DMS53 treated with DMSO at 0.1 percent for 48 hours (cell line): ENCODE measurements at regions not wholly inside any gene's neighbourhood (a gene's known extent, or its start where the extent isn't known, plus 50 kb on each side); places are given as distances from the start of the nearest gene placed in this dataset.

Source experiments
- DNase-seq: peaks from one replicate; lab custom pipeline; 2025; ENCODE audit not compliant: unreplicated experiment; lab: John Stamatoyannopoulos, UW

DNA sequence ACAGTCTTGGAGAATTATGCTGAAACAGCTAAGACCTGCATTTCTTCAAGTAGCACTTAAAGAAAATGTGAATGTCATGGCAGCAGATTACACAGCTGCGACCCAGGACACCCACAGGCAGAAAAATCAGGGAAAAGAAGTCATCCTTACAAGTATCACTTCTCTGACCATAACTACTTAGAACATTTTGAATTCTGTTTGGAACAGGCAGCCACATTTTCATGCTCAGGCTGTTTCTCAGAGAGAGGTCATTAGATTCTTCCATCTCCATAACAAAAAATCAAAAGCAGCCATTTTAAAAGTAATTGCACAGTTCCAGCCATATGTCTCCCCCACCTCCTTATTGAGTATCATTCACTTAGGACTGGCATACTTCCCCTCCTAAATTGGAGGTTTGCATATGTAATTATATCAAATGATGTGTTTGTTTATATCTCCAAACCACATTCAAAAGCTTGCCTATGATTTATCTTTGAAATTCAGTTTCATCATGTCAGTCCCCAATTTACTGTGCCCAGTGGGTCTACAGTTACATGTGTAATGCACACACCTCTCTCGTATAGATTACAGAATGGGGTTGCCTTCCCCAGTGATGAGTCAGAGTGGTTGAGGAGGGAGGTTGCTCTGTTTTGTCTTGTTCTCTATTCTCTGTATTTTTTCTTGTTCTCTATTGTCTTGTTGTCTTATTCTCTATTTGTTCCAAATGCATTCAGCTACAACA, 276.5 kb upstream of the MTNR1B start:
- DNase-seq: no peak

DNA sequence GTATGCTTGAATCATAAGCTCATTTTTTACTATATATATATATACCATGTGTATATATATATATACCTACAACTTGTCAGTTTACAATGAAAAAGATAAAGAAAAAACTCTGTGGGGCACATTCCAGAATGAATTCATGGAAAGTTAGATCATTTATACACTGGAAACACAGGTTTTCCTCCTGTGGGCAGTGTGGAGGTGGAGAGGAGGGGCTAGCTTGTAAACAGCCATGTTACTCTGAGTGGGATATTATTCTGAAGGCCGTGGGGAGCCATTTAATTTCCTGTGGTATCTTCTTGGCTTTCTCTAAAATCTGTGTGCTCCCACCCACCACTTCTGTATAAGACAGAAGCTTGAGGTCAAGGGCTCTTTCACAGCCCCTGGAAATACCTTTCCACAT, 273.4 kb upstream of the MTNR1B start:
- DNase-seq: no peak

DNA sequence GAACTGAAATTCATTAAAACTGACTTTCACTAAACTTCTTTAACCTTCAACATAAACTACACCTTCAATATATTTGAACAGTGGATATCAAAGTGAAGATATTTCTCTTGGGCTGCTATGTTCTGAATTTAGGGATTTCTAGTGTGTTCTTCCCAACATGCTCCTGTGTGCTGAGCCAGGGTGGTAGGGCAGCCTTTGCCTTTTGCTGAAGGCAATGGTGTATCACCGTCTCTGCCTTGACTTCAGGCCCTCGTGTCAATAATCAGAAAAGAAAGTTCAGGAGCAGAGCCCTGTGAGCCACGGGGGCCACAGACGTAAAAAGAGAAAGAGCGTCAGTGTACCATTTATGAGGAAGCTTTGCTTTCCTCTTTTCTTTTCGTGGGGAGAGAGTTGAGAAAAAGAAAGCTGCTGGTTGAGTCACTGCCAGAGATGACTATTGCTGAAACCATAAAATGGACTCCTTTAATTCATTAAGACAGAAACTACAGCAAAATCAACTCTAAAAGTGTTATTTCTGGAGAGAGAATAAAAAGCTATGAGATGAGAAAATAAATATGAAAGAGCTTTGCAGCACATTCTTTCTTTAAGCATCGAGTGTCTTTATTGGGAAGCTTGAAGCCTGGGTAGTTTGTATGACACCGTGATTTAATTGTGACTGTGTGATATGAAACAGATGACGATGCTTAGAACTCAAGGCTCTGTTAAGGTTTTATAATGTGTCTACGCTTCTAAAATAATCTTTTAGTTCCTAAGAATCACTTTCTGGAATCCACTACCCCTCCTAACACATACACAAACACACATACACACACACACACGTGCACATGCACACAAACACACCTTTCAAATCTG, 271.8 kb upstream of the MTNR1B start:
- no peak for DNase-seq

DNA sequence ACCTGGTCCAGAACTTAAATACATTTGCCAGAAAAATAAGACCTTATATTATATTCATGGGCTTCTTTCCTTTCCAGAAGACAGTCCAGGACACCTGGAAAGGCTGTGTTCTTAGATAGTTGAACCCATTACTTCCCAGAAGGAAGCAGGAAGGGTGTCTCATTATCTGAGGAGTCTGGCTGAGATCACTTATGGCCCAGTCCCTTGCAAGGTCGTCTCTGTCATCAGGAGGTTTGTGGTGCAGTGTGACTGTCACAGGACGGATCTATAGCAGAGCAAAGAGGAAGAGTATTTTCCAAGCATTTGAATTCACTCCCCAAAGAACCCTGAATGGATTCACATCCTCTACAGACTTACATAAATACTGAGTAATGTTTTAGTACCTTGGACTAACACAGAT, 270.7 kb upstream of the MTNR1B start:
- DNase-seq: no peak

DNA sequence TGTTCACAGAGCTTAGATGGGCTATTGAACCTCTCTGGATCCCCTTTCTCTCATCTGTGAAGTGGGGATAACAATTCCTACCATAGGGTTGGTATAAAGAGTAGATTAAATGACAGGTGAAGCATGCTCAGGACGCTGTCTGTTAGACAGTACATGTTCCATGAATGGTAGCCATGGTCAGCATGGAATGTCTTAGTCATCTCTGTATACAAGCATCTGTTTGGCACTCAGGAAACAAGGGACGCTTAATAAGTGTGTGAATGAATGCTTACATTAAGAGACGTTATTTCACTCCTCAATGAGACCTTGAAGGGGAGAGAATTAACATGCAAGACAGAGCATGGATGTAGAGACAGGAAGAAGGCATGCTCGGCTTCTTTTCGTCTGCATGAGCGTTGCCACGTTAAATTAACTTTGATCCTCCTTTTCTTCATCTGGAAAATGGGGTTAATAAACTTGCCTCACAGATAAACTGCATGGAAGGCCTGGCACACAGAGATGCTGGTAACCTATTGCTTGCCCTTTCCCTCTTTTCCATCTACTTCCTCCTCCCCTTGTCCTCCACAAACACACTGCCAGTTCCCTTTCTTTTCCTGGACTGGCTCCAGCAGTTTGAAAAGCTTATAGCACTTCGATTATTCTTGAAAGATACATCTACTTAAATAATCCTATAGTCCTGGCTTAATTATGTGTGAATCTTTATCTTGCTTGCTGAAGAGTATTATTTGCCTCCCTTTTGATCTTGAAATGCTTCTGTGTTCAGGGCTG, 267.2 kb upstream of the MTNR1B start:
- DNase-seq: peak; percentile 36

DNA sequence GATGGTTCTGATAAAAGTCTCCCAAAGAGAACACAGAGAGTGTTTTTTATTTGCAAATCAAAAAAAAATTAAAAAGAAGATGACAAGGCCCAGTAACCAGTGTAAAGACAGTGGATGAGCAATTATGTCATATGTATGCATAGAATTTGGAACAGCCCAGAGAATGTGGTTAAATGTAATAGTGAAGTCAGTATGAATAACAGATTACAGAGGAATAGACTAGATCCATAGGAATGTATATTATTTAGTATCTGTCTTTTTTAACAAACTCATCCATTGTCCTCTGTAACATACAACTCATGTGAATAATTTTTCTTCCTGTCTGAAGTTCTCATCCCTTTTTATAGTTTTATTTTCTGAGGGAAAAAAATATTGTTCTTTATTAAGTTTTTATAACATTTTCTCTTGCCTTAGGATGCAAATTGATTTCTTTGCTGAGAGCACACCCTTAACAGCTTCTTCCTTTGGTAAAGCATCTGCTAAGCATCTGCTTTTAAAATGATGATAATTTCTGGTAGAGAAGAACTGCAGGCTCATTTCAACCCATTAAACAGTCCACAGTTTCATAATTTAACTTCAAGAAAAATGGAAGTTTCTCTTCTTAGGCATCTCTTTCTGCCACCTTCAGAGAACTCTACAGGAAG, 266.5 kb upstream of the MTNR1B start:
- DNase-seq: no peak

DNA sequence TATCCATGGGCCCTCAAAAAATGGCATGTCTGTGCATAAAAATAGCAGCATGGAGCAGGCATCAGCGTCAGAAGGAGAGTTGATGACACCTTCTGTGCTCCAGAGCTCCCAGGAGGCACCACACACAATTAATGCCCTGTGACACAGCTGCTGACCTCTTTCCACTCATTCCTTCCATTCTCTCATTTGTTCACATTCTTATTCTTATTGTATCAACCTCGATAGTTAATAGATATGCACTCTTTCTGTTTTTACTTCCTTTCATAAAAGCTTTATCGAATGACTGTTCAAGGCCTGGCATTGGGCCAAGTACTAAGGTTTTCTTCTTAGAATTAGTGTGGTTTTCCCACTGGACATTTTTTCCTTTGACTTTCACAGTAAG, 266.0 kb upstream of the MTNR1B start:
- no peak for DNase-seq

DNA sequence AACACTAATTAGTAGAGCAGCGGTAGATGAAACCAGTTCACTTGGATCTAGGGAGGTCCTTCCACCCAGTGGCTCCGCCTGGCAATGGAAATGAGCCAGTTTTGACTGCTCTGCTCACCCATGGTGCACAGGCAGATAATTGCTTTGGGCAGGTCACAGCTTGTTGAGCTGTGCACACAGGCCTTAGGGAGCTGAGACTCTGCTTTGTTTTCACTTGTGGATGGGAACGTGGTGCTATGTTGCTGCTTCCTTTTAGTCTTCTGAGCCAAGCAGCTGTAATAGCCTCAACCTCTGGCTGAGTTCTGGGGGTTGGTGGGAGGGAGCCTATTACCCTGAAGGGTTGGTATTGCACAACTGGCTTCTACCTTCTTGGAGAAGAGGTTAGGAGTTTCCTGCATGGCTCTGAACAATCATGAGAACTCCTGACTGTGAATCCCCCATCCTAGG, 262.3 kb upstream of the MTNR1B start:
- DNase-seq: peak; percentile 83

DNA sequence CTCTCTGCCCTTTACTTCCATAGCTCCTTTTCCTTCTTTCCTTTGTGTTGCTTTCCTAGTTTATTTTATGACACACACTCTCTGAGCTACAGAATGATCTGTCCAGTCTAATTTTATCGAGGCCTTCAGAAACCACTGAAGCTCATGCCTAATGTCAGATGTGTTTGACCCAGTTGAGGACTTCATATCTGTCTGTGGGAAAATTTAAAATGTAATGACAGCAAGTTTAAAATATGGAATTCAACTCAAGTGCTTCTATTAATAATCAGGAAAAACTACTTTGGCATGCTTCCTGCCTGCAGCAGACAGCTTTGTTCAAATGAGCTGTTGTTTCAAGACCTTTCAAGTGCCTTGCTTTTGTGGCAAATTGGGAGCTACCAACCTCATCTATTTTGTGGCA, 261.8 kb upstream of the MTNR1B start:
- no peak for DNase-seq

DNA sequence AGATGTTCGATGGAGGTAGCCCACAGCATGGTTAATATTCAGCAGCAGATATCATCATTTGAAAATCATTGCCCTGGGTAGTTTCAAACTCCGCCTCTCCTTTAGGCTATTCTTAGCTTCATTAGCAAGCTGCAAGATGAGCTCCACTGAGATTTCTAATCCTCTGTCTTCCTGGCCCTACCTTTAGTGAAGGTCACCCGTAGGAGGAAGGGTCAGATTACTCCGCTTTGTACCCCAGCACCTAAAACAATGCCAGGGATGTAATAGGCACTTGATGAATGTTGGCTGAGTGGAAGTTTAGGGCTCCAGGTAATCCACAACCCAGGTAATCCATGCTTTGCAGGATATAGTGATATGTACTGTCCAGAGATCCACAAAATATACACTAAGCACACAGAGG, 260.1 kb upstream of the MTNR1B start:
- DNase-seq: no peak

DNA sequence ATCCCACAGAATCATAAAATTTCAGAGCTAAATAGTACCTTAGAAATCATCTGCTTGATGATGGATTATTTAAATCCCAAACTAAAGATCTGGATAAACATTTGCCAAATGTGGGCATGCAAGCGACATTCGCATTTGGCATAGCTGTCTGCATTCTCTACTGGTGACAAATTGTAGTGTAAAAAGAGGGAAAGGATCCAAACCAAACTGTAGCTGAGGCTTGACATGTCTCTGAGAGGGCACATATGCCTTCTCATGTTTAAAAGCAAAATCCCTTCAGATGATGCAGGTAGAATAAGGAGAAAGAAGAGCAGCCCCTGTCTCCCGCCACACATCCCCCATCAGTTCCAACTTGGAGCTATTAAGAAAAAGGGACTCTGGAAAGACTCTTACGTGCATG, 257.5 kb upstream of the MTNR1B start:
- DNase-seq: no peak

DNA sequence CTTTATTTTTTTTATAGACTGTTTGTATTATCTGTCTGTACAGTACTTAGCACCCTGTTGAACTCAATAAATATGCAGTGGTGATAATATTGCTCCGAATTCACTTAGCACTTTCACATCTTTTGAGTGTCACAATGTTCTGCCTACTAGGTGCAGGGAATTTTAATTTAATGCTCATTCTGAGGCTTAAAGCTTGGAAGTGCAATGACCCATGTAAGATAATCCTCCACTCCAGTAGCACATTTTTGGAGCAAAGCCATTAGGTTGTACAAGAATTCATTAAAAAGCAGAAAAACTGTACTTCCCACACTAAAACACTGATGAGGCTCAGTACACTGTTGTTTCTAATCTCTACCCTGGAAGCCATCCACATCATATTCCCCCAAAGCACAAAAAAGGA, 255.3 kb upstream of the MTNR1B start:
- no peak for DNase-seq

DNA sequence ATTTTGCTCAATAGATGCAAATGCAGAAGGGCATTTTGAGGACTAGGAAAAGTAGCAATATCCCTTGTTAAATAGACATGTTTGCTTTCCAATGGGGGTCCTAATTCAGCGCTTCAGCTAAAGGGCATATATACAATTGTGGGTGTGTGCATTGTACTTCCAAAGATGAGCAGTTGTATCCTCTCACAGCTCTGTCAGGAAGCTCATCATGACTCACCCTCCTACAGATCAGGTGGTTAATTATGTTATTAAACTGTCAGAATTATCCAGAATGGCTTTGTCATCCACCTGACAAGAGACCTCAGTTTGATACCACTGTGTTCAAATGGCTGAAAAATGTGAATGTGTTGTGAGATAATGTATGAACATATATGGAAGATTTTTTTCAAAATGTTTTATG, 252.2 kb upstream of the MTNR1B start:
- DNase-seq: no peak

DNA sequence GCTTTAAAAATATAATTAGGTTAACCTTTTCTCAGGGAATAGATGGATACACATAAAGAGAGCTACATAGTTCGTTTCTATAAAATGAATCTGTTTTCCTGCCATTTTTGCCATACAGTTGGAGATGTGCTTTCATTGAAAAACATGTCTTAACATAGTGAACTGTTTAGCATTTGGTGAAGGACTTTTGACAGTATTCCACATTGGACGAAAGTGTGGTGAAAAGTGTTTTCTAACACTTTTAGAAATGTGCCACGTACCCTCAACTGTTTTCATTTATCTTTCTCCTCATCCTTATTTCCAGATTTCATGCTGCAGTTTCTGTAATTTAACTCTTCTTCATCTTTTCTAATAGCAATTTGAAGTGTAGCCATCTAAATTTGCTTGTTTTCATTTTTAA, 249.1 kb upstream of the MTNR1B start:
- DNase-seq: no peak

DNA sequence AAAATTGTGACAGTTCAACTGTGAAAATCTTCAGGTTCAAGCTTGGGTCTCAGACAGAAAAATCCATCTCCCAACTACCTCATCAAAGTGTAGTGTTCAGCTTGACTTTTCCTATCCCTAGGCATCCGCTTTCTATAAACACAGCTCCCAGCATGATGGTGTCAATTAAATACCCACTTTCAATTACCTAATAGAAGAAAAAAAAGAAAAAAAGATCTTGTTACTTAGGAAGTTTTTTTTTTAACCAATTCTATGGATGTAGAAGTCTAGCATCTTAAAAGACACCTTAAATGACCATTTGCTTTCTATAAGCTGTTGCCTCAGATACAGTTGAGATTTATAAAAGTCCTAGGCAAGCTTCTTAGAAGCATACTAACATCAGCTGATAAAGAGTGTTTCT, 244.1 kb upstream of the MTNR1B start:
- DNase-seq: no peak

DNA sequence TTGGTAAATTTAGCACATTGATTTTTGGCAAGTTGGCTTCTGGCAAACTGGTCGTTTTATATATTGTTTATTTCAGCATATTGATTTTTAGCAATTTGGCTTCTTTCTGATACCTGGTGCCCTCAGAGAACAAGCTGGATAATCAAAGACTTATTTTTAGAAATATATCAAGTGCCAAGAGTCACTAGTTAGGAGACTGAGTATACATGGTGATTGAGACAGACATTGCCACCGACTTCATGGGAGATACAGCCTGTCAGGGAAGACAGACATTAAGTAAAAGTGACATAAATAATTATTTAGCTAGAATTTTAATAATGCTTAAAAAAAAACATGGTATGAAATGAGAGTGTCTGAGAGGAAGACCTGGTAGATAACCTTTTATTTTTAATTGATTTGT, 242.3 kb upstream of the MTNR1B start:
- DNase-seq: no peak

DNA sequence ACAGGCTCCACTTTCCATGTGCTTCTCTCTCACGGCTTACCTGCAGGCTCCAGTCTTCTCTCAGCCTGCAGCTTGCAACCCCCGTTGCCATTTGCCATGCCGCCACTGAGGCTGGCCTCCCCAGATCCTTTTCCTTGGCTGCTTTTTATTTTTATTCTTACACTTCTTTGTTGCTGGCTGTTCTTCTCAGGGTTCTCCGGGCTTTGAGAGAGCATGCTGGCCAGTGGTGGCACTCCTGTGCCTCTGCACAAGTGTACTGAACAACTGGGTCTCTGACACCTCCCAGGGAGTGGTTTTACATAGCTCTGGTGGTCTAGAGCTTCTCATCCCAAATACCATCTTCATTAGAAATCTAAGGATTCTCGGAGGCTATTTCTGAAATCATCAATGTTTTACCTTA, 241.7 kb upstream of the MTNR1B start:
- DNase-seq: no peak

DNA sequence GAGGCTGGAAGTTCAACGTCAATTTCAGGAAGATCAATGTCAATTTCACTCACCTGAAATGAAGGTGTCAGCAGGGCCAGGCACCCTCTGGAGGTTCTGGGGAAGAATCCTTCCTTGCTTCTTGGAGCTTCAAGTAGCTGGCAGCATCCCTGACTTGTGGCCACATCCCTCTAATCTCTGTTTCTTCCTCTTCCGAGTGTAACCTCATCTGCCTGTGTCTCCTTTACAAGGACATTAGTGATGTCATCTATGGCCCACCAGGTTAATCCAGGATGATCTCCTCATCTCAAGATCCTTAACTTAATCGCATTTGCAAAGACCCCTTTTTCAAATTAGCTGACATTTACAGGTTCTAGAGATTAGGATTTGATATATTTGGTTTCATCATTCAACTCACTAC, 240.8 kb upstream of the MTNR1B start:
- no peak for DNase-seq

DNA sequence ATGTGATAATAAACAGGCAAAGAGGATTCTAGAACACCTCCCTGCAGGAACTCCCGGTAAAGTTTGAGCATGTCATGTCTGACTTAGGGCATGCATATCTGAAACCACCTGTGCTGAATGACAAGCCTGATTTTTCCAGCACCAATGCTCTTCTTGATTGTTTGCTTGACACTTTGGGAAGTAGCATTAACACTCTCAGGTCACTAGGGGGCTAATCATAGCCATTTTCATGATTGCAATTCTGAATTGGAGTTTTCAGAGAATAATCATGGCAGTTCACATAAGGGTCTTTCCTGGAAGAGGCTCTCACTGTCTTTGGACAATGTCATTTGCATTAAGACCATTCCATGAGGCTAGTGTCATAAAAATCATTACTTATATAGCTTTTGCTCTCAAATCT, 234.4 kb upstream of the MTNR1B start:
- DNase-seq: peak; percentile 6

DNA sequence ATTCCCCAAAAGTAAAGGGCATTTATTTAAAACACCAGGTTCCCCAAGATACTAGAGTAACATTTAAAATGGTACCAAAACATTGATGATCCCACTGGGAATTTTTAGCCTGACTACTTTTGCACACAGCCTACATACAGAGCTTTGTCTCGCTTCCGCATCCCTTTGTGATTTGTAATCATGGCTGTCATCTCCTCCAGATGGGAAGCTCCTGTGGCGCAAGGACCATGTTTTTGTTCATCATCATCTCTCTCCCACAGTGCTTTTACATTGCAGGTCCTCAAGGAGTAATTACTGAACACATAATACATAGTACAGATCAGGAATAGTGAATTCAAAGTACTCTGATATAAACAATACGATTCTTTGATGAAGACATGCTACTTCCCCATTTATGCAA, 231.2 kb upstream of the MTNR1B start:
- no peak for DNase-seq

DNA sequence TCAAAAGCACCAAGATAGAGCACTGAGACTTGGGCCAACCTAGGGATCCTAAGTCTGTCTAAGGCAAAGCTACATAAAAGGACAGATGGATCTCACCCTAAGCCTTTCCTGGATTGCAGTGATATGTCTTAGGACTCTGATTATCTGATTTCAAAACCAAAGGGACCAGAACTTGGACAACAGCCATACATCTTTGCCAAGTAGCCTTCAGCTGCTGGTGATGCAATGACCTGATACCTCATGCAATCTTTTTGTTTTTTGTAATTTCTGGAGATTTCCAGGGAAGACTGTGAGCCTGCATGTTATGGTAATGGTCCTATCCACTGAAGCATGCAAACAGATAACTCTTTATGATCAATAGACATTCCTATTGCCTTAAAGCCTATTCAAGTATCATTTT, 230.4 kb upstream of the MTNR1B start:
- no peak for DNase-seq
